H1 (cell line): ENCODE measurements at regions not wholly inside any gene's neighbourhood (a gene's known extent, or its start where the extent isn't known, plus 50 kb on each side); places are given as distances from the start of the nearest gene placed in this dataset.

Experiments used
- CREB1 ChIP-seq: IDR thresholded peaks from 2 replicates; pipeline ENCODE4 v1.6.1; 2012; ENCODE audit warnings: inconsistent platforms
- POLR2A ChIP-seq, 2 experiments: IDR thresholded peaks; 1 replicate in 1 of 2; 2 replicates in 1 of 2; pipeline ENCODE4 v1.6.1; 2011; ENCODE audit warnings: low read depth in 2 of 2, low read length in 2 of 2, mild to moderate bottlenecking in 2 of 2; ENCODE audit errors: control extremely low read depth in 1 of 2
- SIN3A ChIP-seq, 2 experiments: IDR thresholded peaks in 1 of 2; conservative IDR thresholded peaks in 1 of 2; 2 replicates each; pipeline ENCODE4 v1.6.1; 2011 to 2012; ENCODE audit warnings: low read length in 2 of 2, improper control_type of control experiment in 1 of 2, low read depth in 1 of 2, mild to moderate bottlenecking in 1 of 2

DNA sequence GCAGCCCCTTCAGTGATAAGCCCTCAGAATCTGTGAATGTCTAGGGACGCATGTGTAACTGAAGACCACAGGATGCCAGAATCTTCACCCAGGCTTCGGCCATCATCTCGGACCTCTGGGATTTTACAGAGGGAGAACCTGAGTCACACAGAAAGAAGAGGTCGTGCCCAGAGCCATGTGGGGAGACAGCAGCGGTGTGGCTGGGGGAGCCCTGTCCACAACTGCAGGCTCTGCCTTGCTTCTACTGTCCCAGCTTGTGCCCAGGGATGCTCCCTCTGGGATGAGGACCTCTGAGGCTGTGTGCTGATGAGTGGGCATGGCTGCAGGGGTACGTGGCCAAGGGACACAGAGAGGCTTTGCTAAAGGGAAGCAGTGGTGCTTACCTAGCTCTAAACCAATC lies 582.0 kb downstream of the TBC1D22A start (continued):
- TF ChIP-seq SIN3A (conservative IDR thresholded peaks at IDR 0.05 in 1 of 2, IDR thresholded peaks at IDR 0.05 in 1 of 2; ENCODE audit: low read depth in 1 of 2, low read length in 2 of 2) (no peak), CREB1 (no peak), POLR2A (IDR thresholded peaks at IDR 0.05; ENCODE audit: control extremely low read depth in 1 of 2, low read depth in 2 of 2, low read length in 2 of 2) (no peak)
